Spinal cord (tissue), 9 donors: ENCODE measurements at regions not wholly inside any gene's neighbourhood (a gene's known extent, or its start where the extent isn't known, plus 50 kb on each side); places are given as distances from the start of the nearest gene placed in this dataset.
"Not testable (repeated sequence)": the region's sequence is repeated elsewhere in the genome, so short reads cannot be mapped to it uniquely, and the experiment has no call there.

Source experiments
- DNase-seq, 6 donors: peaks; one replicate each; pipeline versions ENCODE4 v3.0.0 to v3.0.0-alpha.2; 2013 to 2015; ENCODE audit warnings: low spot score in 6 of 6, low read depth in 4 of 6
- H3K27ac ChIP-seq: one replicate; pipeline ENCODE4 v1.5.1; 2013; ENCODE audit warnings: low read depth, low read length, control low read depth
- H3K27me3 ChIP-seq: one replicate; pipeline ENCODE4 v1.6.1; 2013; ENCODE audit warnings: low read length; ENCODE audit not compliant: control insufficient read depth, insufficient read depth
- H3K36me3 ChIP-seq: one replicate; pipeline ENCODE4 v1.6.1; 2013; ENCODE audit warnings: low read length; ENCODE audit not compliant: control insufficient read depth, insufficient read depth
- H3K4me1 ChIP-seq: one replicate; pipeline ENCODE4 v1.6.1; 2013; ENCODE audit warnings: low read length; ENCODE audit not compliant: control insufficient read depth, insufficient read depth
- H3K4me3 ChIP-seq: one replicate; pipeline ENCODE4 v1.5.1; 2013; ENCODE audit warnings: low read depth, low read length, control low read depth
- H3K9me3 ChIP-seq: one replicate; pipeline ENCODE4 v1.6.1; 2013; ENCODE audit warnings: low read length; ENCODE audit not compliant: control insufficient read depth, insufficient read depth
- WGBS: methylation state at CpG from one replicate; pipeline ENCODE4 v1.1.5; 2013; ENCODE audit warnings: missing lambda C conversion rate; ENCODE audit not compliant: insufficient coverage; 5-methylcytosine and 5-hydroxymethylcytosine counted together
- donor health status: healthy.

- no CpG with 5 or more reads among the region's 15 CpGs for WGBS
- H3K27ac ChIP-seq, H3K36me3 ChIP-seq, H3K9me3 ChIP-seq, H3K4me1 ChIP-seq, H3K4me3 ChIP-seq, H3K27me3 ChIP-seq: not testable (repeated sequence)
- peak in 2 of 6 donors; percentile 19 to 46 for DNase-seq
Observed at GRCh38 chr3:10109-10996, 186.2 kb upstream of the CHL1 start.

DNA sequence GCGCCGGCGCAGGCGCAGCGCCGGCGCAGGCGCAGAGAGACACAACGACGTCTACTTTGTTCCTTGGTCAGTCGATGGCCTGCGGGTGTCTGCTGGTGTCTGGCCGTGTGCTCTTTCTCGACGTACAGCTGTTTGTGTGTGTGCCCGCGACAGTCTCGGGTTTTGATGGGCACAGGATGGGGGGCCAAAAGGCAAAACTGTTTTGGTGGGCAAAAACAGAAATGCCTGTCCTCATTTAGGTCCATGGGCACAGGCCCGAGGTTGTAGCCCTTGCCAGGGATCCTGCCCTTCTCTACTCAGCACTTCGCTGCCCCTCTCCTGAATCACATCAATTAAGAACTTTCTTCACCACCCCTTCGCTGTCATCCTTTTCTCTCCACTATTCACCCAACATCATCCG is 184.8 kb upstream of the CHL1 start:
- 72% methylated on average over 11 of the region's 22 CpGs for WGBS
- Histone ChIP-seq H3K9me3 (no peaks in the 10 kb centered on the region), H3K27ac (no peak overlapping the region), H3K27me3 (no peaks in the 10 kb centered on the region), H3K36me3 (no peaks in the 10 kb centered on the region), H3K4me1 (no peaks in the 10 kb centered on the region), H3K4me3 (no peak overlapping the region)
- DNase-seq = peak in 1 of 6 donors; percentile 20

DNA sequence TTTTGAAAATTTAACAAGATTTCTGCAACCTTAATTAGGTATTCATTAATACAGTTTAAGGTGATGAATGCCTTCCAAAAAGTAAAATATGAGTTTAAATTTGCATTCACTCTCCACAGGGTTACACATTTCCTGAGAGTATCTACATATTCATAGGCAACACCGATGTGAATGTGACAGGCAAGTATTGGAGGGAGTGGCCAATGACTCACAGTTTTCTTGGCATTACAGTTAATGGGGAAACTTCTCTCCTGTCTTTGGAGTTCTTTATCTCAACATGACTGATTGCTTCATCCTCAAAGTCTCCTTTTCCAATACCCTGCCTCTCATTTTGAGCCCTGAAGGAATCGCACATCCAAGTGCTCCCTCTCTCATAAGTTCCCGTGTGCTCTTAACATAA is 181.9 kb upstream of the CHL1 start:
- no peaks in the 10 kb centered on the region for H3K4me1 ChIP-seq
- DNase-seq = no peak
- H3K27me3 ChIP-seq = no peaks in the 10 kb centered on the region
- no peaks in the 10 kb centered on the region for H3K36me3 ChIP-seq
- H3K27ac ChIP-seq = no peak overlapping the region
- WGBS = 100% methylated on average over 1 of the region's 3 CpGs
- H3K9me3 ChIP-seq = no peaks in the 10 kb centered on the region
- H3K4me3 ChIP-seq = no peak overlapping the region

- no peak overlapping the region for H3K27ac ChIP-seq
- WGBS = no CpG with 5 or more reads among the region's 2 CpGs
- no peak for DNase-seq
- no peaks in the 10 kb centered on the region for H3K27me3 ChIP-seq
- H3K4me3 ChIP-seq = no peak overlapping the region
- H3K4me1 ChIP-seq = no peaks in the 10 kb centered on the region
- H3K36me3 ChIP-seq = no peaks in the 10 kb centered on the region
- no peaks in the 10 kb centered on the region for H3K9me3 ChIP-seq
Observed at GRCh38 chr3:16366-16765, 180.2 kb upstream of the CHL1 start.

GRCh38 chr3:20421-20820 is 176.1 kb upstream of the CHL1 start:
- DNase-seq = no peak
- no peaks in the 10 kb centered on the region for H3K36me3 ChIP-seq
- H3K9me3 ChIP-seq = no peaks in the 10 kb centered on the region

DNA sequence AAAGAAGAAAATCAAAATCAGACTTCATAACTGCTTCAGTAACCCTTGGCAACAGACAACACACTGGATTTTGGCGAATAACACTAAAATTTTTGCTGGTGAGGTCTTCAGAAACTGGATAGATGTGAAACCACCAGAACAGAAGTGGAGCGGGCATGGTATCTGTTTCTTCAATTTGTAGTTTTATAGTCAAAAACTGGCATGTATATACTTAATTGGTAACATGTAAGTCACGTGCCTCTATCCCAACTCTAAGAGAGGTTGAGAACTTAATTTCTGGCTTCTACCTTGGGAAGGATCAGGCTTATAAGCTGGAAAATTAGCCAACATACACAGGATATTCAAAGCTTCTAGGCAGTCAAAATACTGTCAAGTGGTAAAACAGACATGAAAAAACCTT is 172.6 kb upstream of the CHL1 start:
- H3K27ac ChIP-seq = no peak overlapping the region
- no CpG with 5 or more reads among the region's 3 CpGs for WGBS
- no peak for DNase-seq
- H3K9me3 ChIP-seq = no peaks in the 10 kb centered on the region
- no peaks in the 10 kb centered on the region for H3K4me1 ChIP-seq
- no peaks in the 10 kb centered on the region for H3K36me3 ChIP-seq
- no peak overlapping the region for H3K4me3 ChIP-seq
- no peaks in the 10 kb centered on the region for H3K27me3 ChIP-seq

More at GRCh38 chr3:20421-20820, 176.1 kb upstream of the CHL1 start:
- no peaks in the 10 kb centered on the region for H3K27me3 ChIP-seq
- no peaks in the 10 kb centered on the region for H3K4me1 ChIP-seq
- H3K27ac ChIP-seq = no peak overlapping the region
- H3K4me3 ChIP-seq = no peak overlapping the region

- WGBS = no CpG with 5 or more reads among the region's 2 CpGs
Observed at GRCh38 chr3:25056-25455, 171.5 kb upstream of the CHL1 start.

GRCh38 chr3:35985-36384 is 160.6 kb upstream of the CHL1 start:
- not testable (repeated sequence) for DNase-seq, H3K27ac ChIP-seq, H3K9me3 ChIP-seq, H3K36me3 ChIP-seq, H3K27me3 ChIP-seq, H3K4me3 ChIP-seq, H3K4me1 ChIP-seq
- no CpG with 5 or more reads among the region's 1 CpG for WGBS

More at GRCh38 chr3:25056-25455, 171.5 kb upstream of the CHL1 start:
- Histone ChIP-seq H3K27ac (no peak overlapping the region), H3K4me3 (no peak overlapping the region), H3K4me1 (no peaks in the 10 kb centered on the region), H3K9me3 (no peaks in the 10 kb centered on the region), H3K36me3 (no peaks in the 10 kb centered on the region), H3K27me3 (no peaks in the 10 kb centered on the region)
- no peak for DNase-seq

DNA sequence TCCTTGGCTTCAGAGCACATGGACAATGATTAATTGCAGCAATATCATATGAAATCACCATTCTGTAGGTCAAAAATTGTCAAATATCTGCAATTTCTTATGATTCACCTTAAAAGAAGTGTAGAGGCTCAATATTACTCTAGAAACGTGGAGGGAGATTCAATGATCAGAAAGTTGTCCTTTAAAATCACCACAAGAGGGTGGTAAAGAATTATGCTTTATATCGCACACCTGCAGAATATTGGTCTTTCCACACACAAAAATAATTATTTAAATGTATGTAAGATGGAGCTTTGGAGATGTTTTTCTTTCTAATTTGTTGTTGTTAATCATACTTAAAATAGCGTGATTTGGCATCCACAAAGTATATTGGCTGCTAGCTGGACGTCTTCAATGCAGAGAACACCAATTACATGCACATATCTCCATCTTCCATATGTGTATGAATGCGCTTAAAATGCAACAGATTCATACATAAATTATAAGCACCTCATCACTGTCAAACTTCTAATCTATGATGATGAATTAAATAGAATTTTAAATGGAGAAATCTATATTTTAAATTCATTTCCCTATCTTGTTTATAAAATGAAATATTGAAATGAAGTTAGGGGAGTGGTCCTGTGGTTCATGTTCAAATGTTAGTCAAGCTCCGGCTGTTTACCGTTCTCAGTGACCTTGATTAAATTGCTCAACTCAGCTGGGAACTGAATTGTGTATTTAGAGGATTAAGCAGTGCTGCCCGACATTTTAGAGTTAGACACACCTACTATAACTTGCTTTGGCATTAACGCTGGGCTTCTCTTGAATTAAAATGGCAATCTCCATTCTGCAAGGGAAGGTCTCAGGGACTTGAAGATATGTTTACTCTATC is 153.5 kb upstream of the CHL1 start:
- not testable (repeated sequence) for H3K4me1 ChIP-seq, H3K27me3 ChIP-seq, H3K36me3 ChIP-seq, H3K27ac ChIP-seq, H3K4me3 ChIP-seq, H3K9me3 ChIP-seq
- no CpG with 5 or more reads among the region's 9 CpGs for WGBS
- DNase-seq = peak in 3 of 6 donors; percentile 35 to 91 (median 69)
